ENCODE measurements at regions not wholly inside any gene's neighbourhood (a gene's known extent, or its start where the extent isn't known, plus 50 kb on each side); places are given as distances from the start of the nearest gene placed in this dataset.

- TF ChIP-seq CTCF (IDR thresholded peaks at IDR 0.05; ENCODE audit: low read depth, low read length) = no peak
- no peak for DNase-seq (ENCODE audit: extremely low read depth, low read depth)
These were observed 131.0 kb downstream of the CEP57L1 start for GRCh38 chr6:109226353-109226752.

GRCh38 chr6:109225946-109226345 lies 130.6 kb downstream of the CEP57L1 start:
- no peak for DNase-seq (ENCODE audit: extremely low read depth, low read depth)
- no peak for TF ChIP-seq CTCF (IDR thresholded peaks at IDR 0.05; ENCODE audit: low read depth, low read length)

- TF ChIP-seq CTCF (IDR thresholded peaks at IDR 0.05; ENCODE audit: low read depth, low read length) = no peak
- DNase-seq (ENCODE audit: extremely low read depth, low read depth) = no peak
These were observed 129.7 kb downstream of the CEP57L1 start for GRCh38 chr6:109224994-109225393.

- no peak for TF ChIP-seq CTCF (IDR thresholded peaks at IDR 0.05; ENCODE audit: low read depth, low read length)
- no peak for DNase-seq (ENCODE audit: extremely low read depth, low read depth)
These were observed 129.0 kb downstream of the CEP57L1 start for GRCh38 chr6:109224107-109224875.

GRCh38 chr6:109222848-109223247 lies 127.5 kb downstream of the CEP57L1 start:
- no peak for TF ChIP-seq CTCF (IDR thresholded peaks at IDR 0.05; ENCODE audit: low read depth, low read length)
- DNase-seq (ENCODE audit: extremely low read depth, low read depth) = no peak

- TF ChIP-seq CTCF (IDR thresholded peaks at IDR 0.05; ENCODE audit: low read depth, low read length) = no peak
- DNase-seq (ENCODE audit: extremely low read depth, low read depth) = no peak
These were observed 126.4 kb downstream of the CEP57L1 start for GRCh38 chr6:109221543-109222195.

Data from AG09319 (cell line).